Hepatocyte (in vitro differentiated cells): ENCODE measurements at regions not wholly inside any gene's neighbourhood (a gene's known extent, or its start where the extent isn't known, plus 50 kb on each side); places are given as distances from the start of the nearest gene placed in this dataset.

Experiments used
- CTCF ChIP-seq: fragments of 200-600 bp; sonication (generic); IDR thresholded peaks from 2 replicates; pipeline ENCODE4 v1.5.1; 2016; ENCODE audit warnings: antibody characterized with exemption, mild to moderate bottlenecking; ENCODE audit not compliant: poor library complexity
- EZH2 ChIP-seq: fragments of 200-600 bp; sonication (generic); IDR thresholded peaks from 2 replicates; pipeline ENCODE4 v1.6.1; 2016; ENCODE audit warnings: antibody characterized with exemption, mild to moderate bottlenecking, borderline replicate concordance

GRCh38 chr3:166085164-166085856 lies 248.1 kb upstream of the BCHE start:
- TF ChIP-seq CTCF (no peak), EZH2 (no peak)
